ENCODE measurements at regions not wholly inside any gene's neighbourhood (a gene's known extent, or its start where the extent isn't known, plus 50 kb on each side); places are given as distances from the start of the nearest gene placed in this dataset.

DNA sequence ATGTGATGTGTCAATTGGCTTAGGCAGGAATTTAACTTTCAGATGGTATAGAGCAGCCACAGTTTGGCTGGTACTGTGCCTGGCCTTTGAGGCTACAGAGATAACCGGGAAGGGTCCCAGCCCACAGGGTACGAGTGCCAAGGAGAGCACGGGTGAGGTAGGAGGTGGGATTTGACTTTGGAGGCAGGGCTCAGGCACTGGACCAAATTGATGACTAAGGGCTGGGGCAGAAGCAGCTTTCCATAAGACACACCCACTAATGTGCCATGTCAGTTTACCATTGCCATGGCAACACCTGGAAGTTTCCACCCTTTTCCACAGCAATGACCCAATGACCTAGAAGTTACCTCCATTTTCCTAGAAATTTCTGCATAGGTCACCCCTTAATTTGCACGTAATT, 466.2 kb downstream of the TSHZ3 start:
- Histone ChIP-seq H4K20me1 (ENCODE audit: insufficient read depth, low read length) (no peaks in the 10 kb centered on the region), H3K9ac (ENCODE audit: low read length) (no peak overlapping the region), H3K36me3 (replicated peaks; ENCODE audit: insufficient read depth, low read length) (no peaks in the 10 kb centered on the region), H3K4me3 (ENCODE audit: low read length) (no peak overlapping the region), H3K4me2 (ENCODE audit: low read depth, low read length) (no peak overlapping the region), H3K27ac (ENCODE audit: low read length) (no peak overlapping the region), H3F3A (ENCODE audit: insufficient read depth, low read length) (no peaks in the 10 kb centered on the region), H3K9me2 (replicated peaks; ENCODE audit: insufficient read depth, low read length) (no peaks in the 10 kb centered on the region), H2AFZ (ENCODE audit: low read length) (no peak overlapping the region), H3K9me3 (replicated peaks; ENCODE audit: insufficient read depth, low read length) (no peaks in the 10 kb centered on the region), H3K79me2 (ENCODE audit: low read length) (no peaks in the 10 kb centered on the region), H3K27me3 (replicated peaks; ENCODE audit: insufficient read depth, low read length) (no peaks in the 10 kb centered on the region; the same call in none of the 2 replicates), H3K4me1 (ENCODE audit: low read length) (no peaks in the 10 kb centered on the region)
- TF ChIP-seq EZH2phosphoT487 (IDR thresholded peaks at IDR 0.05; ENCODE audit: low read length) (no peak), EZH2 (optimal IDR thresholded peaks at IDR 0.05; ENCODE audit: low read depth, low read length) (no peak)
- TF ChIP-seq, protein P1, sequence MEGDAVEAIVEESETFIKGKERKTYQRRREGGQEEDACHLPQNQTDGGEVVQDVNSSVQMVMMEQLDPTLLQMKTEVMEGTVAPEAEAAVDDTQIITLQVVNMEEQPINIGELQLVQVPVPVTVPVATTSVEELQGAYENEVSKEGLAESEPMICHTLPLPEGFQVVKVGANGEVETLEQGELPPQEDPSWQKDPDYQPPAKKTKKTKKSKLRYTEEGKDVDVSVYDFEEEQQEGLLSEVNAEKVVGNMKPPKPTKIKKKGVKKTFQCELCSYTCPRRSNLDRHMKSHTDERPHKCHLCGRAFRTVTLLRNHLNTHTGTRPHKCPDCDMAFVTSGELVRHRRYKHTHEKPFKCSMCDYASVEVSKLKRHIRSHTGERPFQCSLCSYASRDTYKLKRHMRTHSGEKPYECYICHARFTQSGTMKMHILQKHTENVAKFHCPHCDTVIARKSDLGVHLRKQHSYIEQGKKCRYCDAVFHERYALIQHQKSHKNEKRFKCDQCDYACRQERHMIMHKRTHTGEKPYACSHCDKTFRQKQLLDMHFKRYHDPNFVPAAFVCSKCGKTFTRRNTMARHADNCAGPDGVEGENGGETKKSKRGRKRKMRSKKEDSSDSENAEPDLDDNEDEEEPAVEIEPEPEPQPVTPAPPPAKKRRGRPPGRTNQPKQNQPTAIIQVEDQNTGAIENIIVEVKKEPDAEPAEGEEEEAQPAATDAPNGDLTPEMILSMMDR (IDR thresholded peaks at IDR 0.05; ENCODE audit: low read length) = no peak
- no peak for DNase-seq

DNA sequence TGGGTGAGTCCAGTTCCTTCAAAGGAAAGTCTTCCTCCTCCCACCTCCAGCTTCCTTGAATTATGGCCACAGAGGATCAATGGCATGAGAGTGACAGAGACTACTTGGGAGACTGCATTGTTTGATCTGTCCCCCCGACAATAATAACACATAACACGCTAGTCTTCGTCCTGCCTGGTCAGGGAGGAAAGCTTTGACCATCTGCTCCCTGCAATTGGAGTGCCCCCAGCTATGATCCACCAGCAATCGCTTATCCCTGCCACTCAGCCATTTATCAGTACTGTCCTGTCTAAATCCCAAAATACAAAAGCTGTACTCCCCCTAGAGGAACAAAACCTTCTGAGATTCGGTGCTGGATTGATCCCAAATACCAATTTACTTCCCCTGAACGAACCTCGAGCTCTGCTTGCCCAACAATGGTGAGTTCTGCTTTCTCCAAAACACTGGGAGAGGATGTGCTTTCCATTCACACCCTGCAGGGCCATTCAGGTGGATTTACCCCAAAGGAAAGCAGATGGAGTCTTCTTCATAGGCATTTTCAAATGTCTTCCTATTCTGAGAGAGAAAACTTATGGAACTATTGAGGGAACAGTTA, 466.7 kb downstream of the TSHZ3 start:
- Histone ChIP-seq H3K4me1 (ENCODE audit: low read length) (no peaks in the 10 kb centered on the region), H3K4me2 (ENCODE audit: low read depth, low read length) (no peak overlapping the region), H3K9ac (ENCODE audit: low read length) (no peak overlapping the region), H3F3A (ENCODE audit: insufficient read depth, low read length) (no peaks in the 10 kb centered on the region), H3K4me3 (ENCODE audit: low read length) (no peak overlapping the region), H3K9me3 (replicated peaks; ENCODE audit: insufficient read depth, low read length) (no peaks in the 10 kb centered on the region), H3K9me2 (replicated peaks; ENCODE audit: insufficient read depth, low read length) (no peaks in the 10 kb centered on the region), H4K20me1 (ENCODE audit: insufficient read depth, low read length) (no peaks in the 10 kb centered on the region), H3K27ac (ENCODE audit: low read length) (no peak overlapping the region), H3K36me3 (replicated peaks; ENCODE audit: insufficient read depth, low read length) (no peaks in the 10 kb centered on the region), H2AFZ (ENCODE audit: low read length) (no peak overlapping the region), H3K27me3 (replicated peaks; ENCODE audit: insufficient read depth, low read length) (no peaks in the 10 kb centered on the region; the same call in 1 of the 2 replicates), H3K79me2 (ENCODE audit: low read length) (no peaks in the 10 kb centered on the region)
- TF ChIP-seq, protein P1 (IDR thresholded peaks at IDR 0.05; ENCODE audit: low read length) = no peak
- TF ChIP-seq EZH2phosphoT487 (IDR thresholded peaks at IDR 0.05; ENCODE audit: low read length) = no peak
- no peak for TF ChIP-seq EZH2 (optimal IDR thresholded peaks at IDR 0.05; ENCODE audit: low read depth, low read length)
- DNase-seq = no peak

DNA sequence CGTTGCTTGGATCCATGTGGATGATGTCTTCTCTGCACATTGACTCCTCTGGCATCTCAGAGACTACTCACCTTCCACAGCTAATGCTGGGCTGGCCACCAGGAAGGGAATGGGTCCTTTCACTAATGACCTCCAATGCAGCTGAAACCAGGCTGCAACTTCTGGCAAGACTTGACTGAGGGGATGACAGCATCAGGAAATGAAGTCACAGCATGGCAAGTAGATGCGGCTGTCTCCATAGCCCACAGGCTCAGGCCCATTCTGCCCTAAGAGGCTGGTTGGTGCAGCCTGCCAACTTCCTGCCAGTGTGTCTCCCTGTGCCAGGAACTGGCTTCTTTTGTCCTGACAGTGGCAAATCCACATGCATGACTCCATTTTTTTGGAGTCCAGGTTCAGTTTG, 467.3 kb downstream of the TSHZ3 start:
- Histone ChIP-seq H3K4me1 (ENCODE audit: low read length) (no peaks in the 10 kb centered on the region), H3K4me3 (ENCODE audit: low read length) (no peak overlapping the region), H4K20me1 (ENCODE audit: insufficient read depth, low read length) (no peaks in the 10 kb centered on the region), H3K79me2 (ENCODE audit: low read length) (no peaks in the 10 kb centered on the region), H2AFZ (ENCODE audit: low read length) (no peak overlapping the region), H3K9ac (ENCODE audit: low read length) (no peak overlapping the region), H3K27ac (ENCODE audit: low read length) (no peak overlapping the region), H3K36me3 (replicated peaks; ENCODE audit: insufficient read depth, low read length) (no peaks in the 10 kb centered on the region), H3K9me2 (replicated peaks; ENCODE audit: insufficient read depth, low read length) (no peaks in the 10 kb centered on the region), H3K27me3 (replicated peaks; ENCODE audit: insufficient read depth, low read length) (no peaks in the 10 kb centered on the region; the same call in 1 of the 2 replicates), H3K9me3 (replicated peaks; ENCODE audit: insufficient read depth, low read length) (no peaks in the 10 kb centered on the region), H3F3A (ENCODE audit: insufficient read depth, low read length) (no peaks in the 10 kb centered on the region), H3K4me2 (ENCODE audit: low read depth, low read length) (no peak overlapping the region)
- DNase-seq = no peak
- TF ChIP-seq EZH2phosphoT487 (IDR thresholded peaks at IDR 0.05; ENCODE audit: low read length) = no peak
- TF ChIP-seq, protein P1 (IDR thresholded peaks at IDR 0.05; ENCODE audit: low read length) = no peak

All from MM.1S (cell line).